Eye (tissue), 1 donor: ENCODE measurements at regions not wholly inside any gene's neighbourhood (a gene's known extent, or its start where the extent isn't known, plus 50 kb on each side); places are given as distances from the start of the nearest gene placed in this dataset.
"Not testable (repeated sequence)": the region's sequence is repeated elsewhere in the genome, so short reads cannot be mapped to it uniquely, and the experiment has no call there.

Source experiments
- DNase-seq: peaks from one replicate; pipeline ENCODE4 v3.0.0-alpha.2; 2015

- no peak for DNase-seq
Observed at GRCh38 chr5:158477214-158477613, 618.3 kb upstream of the CLINT1 start.

- no peak for DNase-seq
Observed at GRCh38 chr5:158473016-158473635, 614.2 kb upstream of the CLINT1 start.

- no peak for DNase-seq
Observed at GRCh38 chr5:158471535-158471924, 612.6 kb upstream of the CLINT1 start.

GRCh38 chr5:158470764-158471534 lies 612.0 kb upstream of the CLINT1 start:
- peak; percentile 63 for DNase-seq

- DNase-seq: no peak
Observed at GRCh38 chr5:158468444-158468843, 609.5 kb upstream of the CLINT1 start.

- no peak for DNase-seq
Observed at GRCh38 chr5:158466191-158466590, 607.2 kb upstream of the CLINT1 start.

- DNase-seq: no peak
Observed at GRCh38 chr5:158465086-158465972, 606.4 kb upstream of the CLINT1 start.

- no peak for DNase-seq
Observed at GRCh38 chr5:158464383-158464782, 605.4 kb upstream of the CLINT1 start.

GRCh38 chr5:158463938-158464337 lies 605.0 kb upstream of the CLINT1 start:
- DNase-seq: no peak

- no peak for DNase-seq
Observed at GRCh38 chr5:158463188-158463587, 604.2 kb upstream of the CLINT1 start.

GRCh38 chr5:158462349-158463114 lies 603.6 kb upstream of the CLINT1 start:
- no peak for DNase-seq

- no peak for DNase-seq
Observed at GRCh38 chr5:158461240-158461854, 602.4 kb upstream of the CLINT1 start.

GRCh38 chr5:158458086-158458485 lies 599.1 kb upstream of the CLINT1 start:
- no peak for DNase-seq

GRCh38 chr5:158456756-158457155 lies 597.8 kb upstream of the CLINT1 start:
- no peak for DNase-seq

GRCh38 chr5:158456241-158456640 lies 597.3 kb upstream of the CLINT1 start:
- DNase-seq: no peak

GRCh38 chr5:158451993-158452672 lies 593.2 kb upstream of the CLINT1 start:
- no peak for DNase-seq

- peak; percentile 90 for DNase-seq
Observed at GRCh38 chr5:158451203-158451992, 592.5 kb upstream of the CLINT1 start.

GRCh38 chr5:158450751-158451171 lies 591.8 kb upstream of the CLINT1 start:
- DNase-seq: no peak

GRCh38 chr5:158446761-158447160 lies 587.8 kb upstream of the CLINT1 start:
- DNase-seq: not testable (repeated sequence)

GRCh38 chr5:158439204-158439603 lies 580.3 kb upstream of the CLINT1 start:
- DNase-seq: not testable (repeated sequence)
